MCF 10A (cell line): ENCODE measurements at regions not wholly inside any gene's neighbourhood (a gene's known extent, or its start where the extent isn't known, plus 50 kb on each side); places are given as distances from the start of the nearest gene placed in this dataset.

Experiments used
- BruUV-seq: library from RNA; stranded (reverse); fragments of 400-500 nt; replicated peaks from 2 replicates; lab custom pipeline; 2021; lab: Mats Ljungman, UMichigan
- CTCF ChIA-PET: fragments of 300-600 bp; sonication (Branson Sonifier 250); formaldehyde crosslinking; extraction: SDS; loops from one replicate; lab custom pipeline; 2021; ENCODE audit warnings: antibody characterized with exemption, inconsistent platforms; lab: Yijun Ruan, JAX
- POLR2A ChIA-PET: fragments of 300-600, 350-650 bp; sonication (Branson Sonifier 250); formaldehyde crosslinking; extraction: SDS; loops from one replicate; lab custom pipeline; 2020; ENCODE audit warnings: antibody characterized with exemption, inconsistent platforms; lab: Yijun Ruan, JAX
- DNase-seq: peaks from one replicate; pipeline ENCODE4 v3.0.0-alpha.2; 2018; ENCODE audit not compliant: unreplicated experiment
- H3K27ac Mint-ChIP-seq: one replicate; pipeline ENCODE4 v1.8.0; 2022; ENCODE audit warnings: mild to moderate bottlenecking, low read depth, mixed read lengths; ENCODE audit not compliant: unreplicated experiment
- H3K27me3 Mint-ChIP-seq: one replicate; pipeline ENCODE4 v1.8.0; 2022; ENCODE audit warnings: mixed read lengths; ENCODE audit not compliant: insufficient read depth, unreplicated experiment
- H3K36me3 Mint-ChIP-seq: one replicate; pipeline ENCODE4 v1.8.0; 2022; ENCODE audit warnings: mild to moderate bottlenecking, moderate library complexity, mixed read lengths; ENCODE audit not compliant: insufficient read depth, unreplicated experiment
- H3K4me1 Mint-ChIP-seq: one replicate; pipeline ENCODE4 v1.8.0; 2022; ENCODE audit warnings: mixed read lengths; ENCODE audit not compliant: insufficient read depth, unreplicated experiment
- H3K4me3 Mint-ChIP-seq: one replicate; pipeline ENCODE4 v1.8.0; 2022; ENCODE audit warnings: mild to moderate bottlenecking, moderate library complexity, mixed read lengths; ENCODE audit not compliant: unreplicated experiment
- H3K9me3 Mint-ChIP-seq: one replicate; pipeline ENCODE4 v1.8.0; 2022; ENCODE audit warnings: mixed read lengths; ENCODE audit not compliant: unreplicated experiment
- CTCF ChIP-seq: fragments of 200-600 bp; IDR thresholded peaks from one replicate; pipeline ENCODE4 v1.8.0; 2022; ENCODE audit warnings: antibody characterized with exemption, mild to moderate bottlenecking; ENCODE audit not compliant: unreplicated experiment
- intact Hi-C: fragments of 100-400 bp; cut with micrococcal nuclease; formaldehyde crosslinking; loops from 2 replicates; pipeline ENCODE4 v1.14.1; 2022

GRCh38 chr9:79357616-79358015, 214.1 kb upstream of the TLE4 start:
- TF ChIP-seq CTCF: no peak
- no peak for DNase-seq
- ChIA-PET CTCF (interaction anchor here (0.7 to 0.8 kb wide), 4 partner anchors 12 to 46 kb away, joined by 3 to 4 read pairs (median 3); no protein-coding TSS in a partner anchor), POLR2A (interaction anchor here (1.5 kb wide), 1 partner anchor 25 kb away, joined by 3 read pairs; no protein-coding TSS in a partner anchor)
- Mint-ChIP-seq H3K36me3 (no peaks in the 10 kb centered on the region), H3K9me3 (no peaks in the 10 kb centered on the region), H3K27ac (no peak overlapping the region), H3K4me1 (peaks cover 21% of the 10 kb centered on the region), H3K4me3 (no peak overlapping the region), H3K27me3 (no peaks in the 10 kb centered on the region)
- intact Hi-C loops: no loop called here
- no TSS peak for BruUV-seq

GRCh38 chr9:79360387-79361347, 211.1 kb upstream of the TLE4 start:
- POLR2A ChIA-PET: interaction anchor here (1.5 kb wide), 1 partner anchor 9 kb away, joined by 4 read pairs; no protein-coding TSS in a partner anchor
- H3K27me3 Mint-ChIP-seq: no peaks in the 10 kb centered on the region
- no peak overlapping the region for H3K27ac Mint-ChIP-seq
- TF ChIP-seq CTCF: no peak
- no peak overlapping the region for H3K4me3 Mint-ChIP-seq
- no TSS peak for BruUV-seq
- DNase-seq: peak; percentile 3
- intact Hi-C loops: no loop called here
- peaks cover 21% of the 10 kb centered on the region for H3K4me1 Mint-ChIP-seq
- no peaks in the 10 kb centered on the region for H3K9me3 Mint-ChIP-seq
- H3K36me3 Mint-ChIP-seq: no peaks in the 10 kb centered on the region
- CTCF ChIA-PET: interaction anchor here (0.6 kb wide), 2 partner anchors 107 to 111 kb away, joined by 3 read pairs; no protein-coding TSS in a partner anchor

- Mint-ChIP-seq H3K4me3 (no peak overlapping the region), H3K27ac (peak overlapping the region; percentile 6), H3K4me1 (peaks cover 21% of the 10 kb centered on the region), H3K36me3 (no peaks in the 10 kb centered on the region), H3K9me3 (no peaks in the 10 kb centered on the region), H3K27me3 (no peaks in the 10 kb centered on the region)
- BruUV-seq: no TSS peak
- no peak for TF ChIP-seq CTCF
- intact Hi-C loops: no loop called here
- peak; percentile 59 for DNase-seq
- ChIA-PET POLR2A (no interaction called here), CTCF (interaction anchor here (0.5 to 0.6 kb wide), 2 partner anchors 501 to 1222 kb away, joined by 3 to 4 read pairs; no protein-coding TSS in a partner anchor)
Observed at GRCh38 chr9:79362100-79363081, 209.4 kb upstream of the TLE4 start.
